SK-N-MC (cell line): ENCODE measurements at regions not wholly inside any gene's neighbourhood (a gene's known extent, or its start where the extent isn't known, plus 50 kb on each side); places are given as distances from the start of the nearest gene placed in this dataset.

ENCODE experiments used
- EZH2 ChIP-seq: fragments of 200-600 bp; sonication (generic); IDR thresholded peaks from one replicate; pipeline ENCODE4 v1.6.1; 2017; ENCODE audit warnings: antibody characterized with exemption
- POLR2AphosphoS5 ChIP-seq: IDR thresholded peaks from 2 replicates; pipeline ENCODE4 v1.6.1; 2012; ENCODE audit warnings: mild to moderate bottlenecking, low read depth, low read length, borderline replicate concordance

DNA sequence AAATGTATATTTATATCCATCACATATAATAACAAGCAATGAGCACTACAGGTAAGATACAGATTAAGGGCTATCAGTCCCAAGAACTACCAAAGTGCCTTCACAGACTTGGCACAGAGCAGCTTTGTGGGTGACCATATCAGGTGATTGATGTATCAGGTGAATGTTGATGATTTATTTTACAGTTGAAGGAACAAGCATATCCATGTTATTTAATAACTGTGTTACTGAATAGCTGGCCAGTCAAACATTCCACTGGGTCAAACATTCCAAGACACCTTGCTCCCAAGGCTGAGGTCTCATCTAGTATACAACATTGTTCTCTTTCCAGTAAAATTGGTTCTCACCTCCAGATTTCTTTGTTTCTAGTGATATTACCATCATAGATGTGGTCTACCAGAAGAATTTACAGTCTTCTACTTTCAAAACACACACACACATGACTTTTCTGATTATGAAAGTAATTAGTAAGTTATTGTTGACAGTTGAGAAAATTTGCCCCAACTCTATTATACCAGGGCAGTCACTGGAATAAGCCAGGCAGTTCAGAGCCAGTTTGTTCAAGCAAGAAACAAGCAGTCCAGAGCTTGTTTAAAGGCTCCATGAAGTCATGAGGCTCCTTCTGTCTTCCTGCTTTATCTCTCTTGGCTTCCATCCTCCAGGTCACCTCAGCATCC lies 68.2 kb downstream of the ELAPOR2 start:
- no peak for TF ChIP-seq EZH2
- no peak for TF ChIP-seq POLR2AphosphoS5
